ENCODE measurements at regions not wholly inside any gene's neighbourhood (a gene's known extent, or its start where the extent isn't known, plus 50 kb on each side); places are given as distances from the start of the nearest gene placed in this dataset.

DNA sequence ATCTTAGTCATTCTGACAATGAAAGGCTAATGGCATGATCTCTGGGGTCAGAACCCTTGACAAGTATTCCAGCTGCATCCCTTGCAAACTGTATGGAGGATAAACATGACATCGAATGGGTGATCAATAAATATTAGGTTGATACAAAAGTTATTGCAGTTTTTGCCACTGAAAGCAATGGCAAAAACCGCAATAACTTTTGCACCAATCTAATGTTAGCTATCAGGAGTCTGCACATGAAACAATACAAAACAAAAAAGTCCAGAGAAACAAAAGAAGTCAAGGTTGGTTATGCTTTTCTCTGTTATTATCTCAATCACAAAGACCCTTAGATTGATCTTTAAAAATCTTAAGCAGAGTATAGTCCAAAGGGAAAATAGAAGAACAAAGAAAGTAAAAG is 292.7 kb downstream of the DUSP10 start:
- ATAC-seq (ENCODE audit: low read depth) (no peak), DNase-seq (ENCODE audit: low spot score) (no peak)
- Histone ChIP-seq H3K4me3 (ENCODE audit: severe bottlenecking) (no peak overlapping the region), H3K27me3 (ENCODE audit: insufficient read depth, poor library complexity, severe bottlenecking) (no peaks in the 10 kb centered on the region), H3K9me3 (ENCODE audit: severe bottlenecking) (no peaks in the 10 kb centered on the region), H3K27ac (ENCODE audit: poor library complexity, severe bottlenecking) (peak overlapping the region; percentile 39), H3K36me3 (ENCODE audit: low read depth) (no peaks in the 10 kb centered on the region), H3K4me1 (ENCODE audit: insufficient read depth, poor library complexity, severe bottlenecking) (no peaks in the 10 kb centered on the region)
- no peak for TF ChIP-seq CTCF (IDR thresholded peaks at IDR 0.05; ENCODE audit: poor library complexity, severe bottlenecking)

DNA sequence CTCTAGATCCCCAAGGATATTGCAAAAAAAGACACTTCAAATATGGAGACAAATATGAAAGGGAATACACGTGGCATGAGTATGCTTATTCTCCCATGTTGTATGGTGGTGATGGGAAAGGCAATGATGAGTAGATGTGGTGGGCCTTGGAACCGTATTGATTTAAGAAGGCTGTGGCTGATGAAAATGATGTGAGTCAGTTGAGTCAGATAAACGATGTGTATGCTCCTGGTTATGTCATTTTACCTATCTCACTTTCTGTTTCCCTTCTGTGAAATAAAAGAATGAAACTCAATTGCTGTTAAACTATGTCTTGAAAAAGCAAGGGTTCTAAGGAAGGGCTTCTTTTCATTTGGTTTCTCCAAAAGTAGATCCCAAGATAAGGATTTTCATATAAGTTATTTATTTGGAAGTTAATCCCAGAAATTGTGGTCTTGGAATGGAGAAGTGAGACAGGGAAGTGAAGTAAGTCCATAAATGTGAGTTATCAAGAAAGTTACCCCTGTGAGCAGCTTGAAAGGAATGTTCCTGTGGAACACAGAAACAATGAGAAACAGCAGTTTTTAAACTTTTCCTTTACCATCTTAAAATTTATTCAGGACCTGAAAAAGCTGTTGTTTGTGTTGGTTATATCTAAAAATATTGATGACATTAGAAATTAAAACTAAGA is 292.0 kb downstream of the DUSP10 start:
- H3K9me3 ChIP-seq (ENCODE audit: severe bottlenecking): no peaks in the 10 kb centered on the region
- ATAC-seq (ENCODE audit: low read depth): no peak; the same call in 2 of the 3 replicates
- no peak for TF ChIP-seq CTCF (IDR thresholded peaks at IDR 0.05; ENCODE audit: poor library complexity, severe bottlenecking)

DNA sequence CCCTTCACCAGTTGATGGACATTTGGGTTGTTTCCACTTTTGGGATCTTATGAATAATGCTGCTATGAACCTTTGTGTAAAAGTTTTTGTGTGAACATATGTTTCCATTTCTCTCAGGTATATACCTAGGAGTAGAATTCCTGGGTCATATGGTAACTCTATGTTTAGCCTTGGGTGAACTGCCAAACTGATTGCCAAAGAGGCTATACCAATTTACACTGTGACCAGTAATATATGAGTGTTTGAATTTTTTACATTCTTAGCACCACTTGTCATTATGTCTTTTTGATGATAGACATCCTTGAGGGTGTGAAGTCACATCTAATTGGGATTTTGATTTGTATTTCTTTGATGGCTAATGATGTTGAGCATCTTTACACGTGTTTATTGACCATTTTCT is 290.1 kb downstream of the DUSP10 start:
- Histone ChIP-seq H3K4me3 (ENCODE audit: severe bottlenecking) (no peak overlapping the region), H3K36me3 (ENCODE audit: low read depth) (no peaks in the 10 kb centered on the region), H3K27me3 (ENCODE audit: insufficient read depth, poor library complexity, severe bottlenecking) (no peaks in the 10 kb centered on the region), H3K4me1 (ENCODE audit: insufficient read depth, poor library complexity, severe bottlenecking) (no peaks in the 10 kb centered on the region), H3K27ac (ENCODE audit: poor library complexity, severe bottlenecking) (no peak overlapping the region), H3K9me3 (ENCODE audit: severe bottlenecking) (no peaks in the 10 kb centered on the region)
- ATAC-seq (ENCODE audit: low read depth) (no peak), DNase-seq (ENCODE audit: low spot score) (no peak)
- no peak for TF ChIP-seq CTCF (IDR thresholded peaks at IDR 0.05; ENCODE audit: poor library complexity, severe bottlenecking)

More for the DNA sequence above, 292.0 kb downstream of the DUSP10 start:
- no peaks in the 10 kb centered on the region for H3K27me3 ChIP-seq (ENCODE audit: insufficient read depth, poor library complexity, severe bottlenecking)
- no peaks in the 10 kb centered on the region for H3K4me1 ChIP-seq (ENCODE audit: insufficient read depth, poor library complexity, severe bottlenecking)
- H3K4me3 ChIP-seq (ENCODE audit: severe bottlenecking): no peak overlapping the region
- no peaks in the 10 kb centered on the region for H3K36me3 ChIP-seq (ENCODE audit: low read depth)
- peak overlapping the region; percentile 39 for H3K27ac ChIP-seq (ENCODE audit: poor library complexity, severe bottlenecking)
- DNase-seq (ENCODE audit: low spot score): no peak

GRCh38 chr1:221454096-221454495 is 287.8 kb downstream of the DUSP10 start:
- no peak overlapping the region for H3K4me3 ChIP-seq (ENCODE audit: severe bottlenecking)
- H3K36me3 ChIP-seq (ENCODE audit: low read depth): no peaks in the 10 kb centered on the region
- no peaks in the 10 kb centered on the region for H3K4me1 ChIP-seq (ENCODE audit: insufficient read depth, poor library complexity, severe bottlenecking)
- no peaks in the 10 kb centered on the region for H3K9me3 ChIP-seq (ENCODE audit: severe bottlenecking)
- H3K27me3 ChIP-seq (ENCODE audit: insufficient read depth, poor library complexity, severe bottlenecking): no peaks in the 10 kb centered on the region
- H3K27ac ChIP-seq (ENCODE audit: poor library complexity, severe bottlenecking): no peak overlapping the region
- ATAC-seq (ENCODE audit: low read depth): no peak
- no peak for TF ChIP-seq CTCF (IDR thresholded peaks at IDR 0.05; ENCODE audit: poor library complexity, severe bottlenecking)
- DNase-seq (ENCODE audit: low spot score): no peak

DNA sequence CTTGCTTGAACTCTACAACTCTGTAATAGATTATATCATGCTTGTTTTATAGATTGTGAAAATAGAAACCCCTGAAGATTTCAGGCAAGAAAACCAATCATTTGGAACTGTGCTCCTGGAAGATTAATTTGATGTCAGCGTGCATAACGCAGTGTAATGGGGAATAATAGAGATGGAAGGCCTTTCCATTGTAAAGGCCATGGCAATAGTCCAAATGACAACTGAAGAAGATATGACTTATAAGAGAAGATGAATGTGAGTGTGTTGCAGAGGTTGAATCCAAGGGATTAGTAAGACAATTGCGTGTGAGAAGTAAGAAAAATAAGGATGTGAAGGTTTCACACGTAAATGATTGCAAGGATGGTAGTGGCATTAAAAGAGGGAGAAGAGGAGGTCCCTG is 285.0 kb downstream of the DUSP10 start:
- Histone ChIP-seq H3K4me1 (ENCODE audit: insufficient read depth, poor library complexity, severe bottlenecking) (peaks cover 2% of the 10 kb centered on the region), H3K27me3 (ENCODE audit: insufficient read depth, poor library complexity, severe bottlenecking) (no peaks in the 10 kb centered on the region), H3K4me3 (ENCODE audit: severe bottlenecking) (no peak overlapping the region), H3K27ac (ENCODE audit: poor library complexity, severe bottlenecking) (no peak overlapping the region), H3K36me3 (ENCODE audit: low read depth) (no peaks in the 10 kb centered on the region), H3K9me3 (ENCODE audit: severe bottlenecking) (no peaks in the 10 kb centered on the region)
- ATAC-seq (ENCODE audit: low read depth) (no peak), DNase-seq (ENCODE audit: low spot score) (no peak)
- TF ChIP-seq CTCF (IDR thresholded peaks at IDR 0.05; ENCODE audit: poor library complexity, severe bottlenecking): no peak

Data from RWPE2 (cell line).